ENCODE measurements at regions not wholly inside any gene's neighbourhood (a gene's known extent, or its start where the extent isn't known, plus 50 kb on each side); places are given as distances from the start of the nearest gene placed in this dataset.

DNA sequence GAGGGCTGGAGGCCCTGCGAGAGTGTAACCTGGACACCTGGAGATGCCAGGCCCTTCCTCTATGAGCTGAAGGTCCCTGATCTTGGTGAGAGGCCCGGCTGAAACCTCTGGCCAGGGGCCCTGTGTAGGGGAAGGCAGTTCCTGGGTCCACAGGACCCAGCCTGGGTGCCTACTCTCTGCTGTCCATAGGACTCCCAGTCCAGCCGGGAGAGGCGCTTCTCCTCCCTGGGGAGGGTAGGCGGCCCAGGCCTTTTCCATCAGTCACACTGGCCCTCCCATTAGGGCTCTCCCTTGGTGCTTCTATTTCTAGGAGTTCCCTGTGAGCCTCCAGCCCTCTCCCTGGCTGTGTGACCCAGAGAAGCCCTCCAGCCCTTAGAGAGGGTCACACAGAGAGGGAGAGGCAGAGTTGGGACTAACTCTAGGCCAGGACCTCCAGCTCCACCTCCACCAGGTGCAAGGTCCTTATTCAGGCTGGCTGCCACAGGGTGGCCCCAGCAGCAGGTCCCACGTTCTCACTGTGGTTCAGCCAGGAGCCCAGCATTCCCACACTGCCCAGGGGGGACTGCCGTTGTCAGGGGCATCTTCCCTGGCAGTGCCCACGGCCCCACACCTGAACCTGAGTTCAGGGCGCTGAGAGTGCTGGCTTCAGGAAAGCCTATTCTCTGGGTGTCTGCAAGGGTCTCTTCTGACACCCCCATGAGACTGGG lies 146.8 kb downstream of the SMAD6 start:
- TF ChIP-seq EZH2 (IDR thresholded peaks at IDR 0.05) (no peak), CTCF (IDR thresholded peaks at IDR 0.05 in 2 of 3, conservative IDR thresholded peaks at IDR 0.05 in 1 of 3; ENCODE audit: borderline replicate concordance in 1 of 3, insufficient read depth in 1 of 3, low read depth in 2 of 3, low read length in 2 of 3) (no peak), EZH2phosphoT487 (IDR thresholded peaks at IDR 0.05; ENCODE audit: borderline replicate concordance) (no peak), POLR2AphosphoS5 (IDR thresholded peaks at IDR 0.05; ENCODE audit: low read depth, low read length) (no peak), ZNF274 (IDR thresholded peaks at IDR 0.05; ENCODE audit: low read depth, low read length) (no peak)
